Stimulated activated CD4-positive, alpha-beta T cell treated with anti-CD3 and anti-CD28 coated beads, Interleukin-1b, Interleukin-23, amount 100 ng/mL, for 1 hour (primary cell): ENCODE measurements at regions not wholly inside any gene's neighbourhood (a gene's known extent, or its start where the extent isn't known, plus 50 kb on each side); places are given as distances from the start of the nearest gene placed in this dataset.

ENCODE experiments used
- DNase-seq, 2 donors: peaks; one replicate each; pipeline ENCODE4 v3.0.0-alpha.2; 2020; ENCODE audit warnings: low read depth in 2 of 2

DNA sequence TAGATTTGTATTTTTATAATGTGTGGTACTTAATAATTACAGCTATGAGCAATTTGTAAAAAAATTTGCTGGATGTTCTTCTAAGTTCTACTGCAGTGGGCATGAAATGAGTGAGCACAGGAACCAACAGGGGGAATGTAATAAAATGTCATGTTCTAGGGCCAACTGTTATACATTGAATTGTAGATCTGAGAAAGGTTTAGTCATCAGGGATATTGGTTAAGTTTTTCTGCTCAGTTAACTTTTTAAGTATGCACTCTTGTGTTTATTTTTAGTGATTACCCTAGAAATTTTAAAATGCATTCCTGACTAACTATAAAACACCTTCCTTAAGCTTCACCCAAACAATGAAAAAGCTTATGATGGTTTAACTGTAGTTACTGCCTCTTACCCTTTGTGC lies 101.8 kb downstream of the CAND1 start:
- DNase-seq, result no peak

DNA sequence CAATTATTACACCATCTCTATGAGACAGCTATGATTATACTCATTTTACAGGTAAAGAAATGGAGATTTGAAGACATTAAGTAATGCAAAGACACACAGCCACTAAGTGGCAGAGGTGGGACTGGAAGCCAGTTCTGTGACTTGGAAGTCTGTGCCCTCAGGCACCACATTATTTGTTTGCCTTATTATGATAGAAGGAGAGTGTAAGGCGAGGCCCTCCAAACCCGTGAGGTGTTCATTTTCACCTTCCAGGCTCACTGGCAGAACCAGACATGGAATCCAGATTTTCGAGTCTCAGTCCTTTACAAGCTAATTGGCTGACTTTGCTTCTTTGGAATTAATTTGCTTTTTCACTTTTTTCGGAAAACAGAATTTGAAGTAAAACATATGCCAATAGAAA lies 107.9 kb downstream of the CAND1 start:
- DNase-seq, result no peak

DNA sequence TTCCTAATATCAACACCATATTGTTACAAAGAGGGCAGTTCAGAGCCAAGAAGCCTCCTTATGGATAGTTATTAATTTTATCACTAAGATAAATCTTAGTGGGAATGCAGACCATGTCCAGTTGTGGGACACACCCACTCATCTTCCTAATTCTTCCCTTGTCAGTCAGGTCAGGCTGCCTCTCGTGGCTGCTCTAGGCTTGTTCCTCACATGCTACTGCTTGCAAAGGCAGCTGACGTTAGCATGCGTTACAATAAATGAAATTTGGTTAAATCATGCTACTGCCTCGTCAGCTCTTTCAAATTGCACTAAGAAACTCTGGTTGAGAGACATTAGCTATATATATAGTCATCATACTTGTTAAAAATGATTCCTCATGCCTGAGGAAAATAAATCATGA lies 108.4 kb downstream of the CAND1 start:
- DNase-seq, result no peak

DNA sequence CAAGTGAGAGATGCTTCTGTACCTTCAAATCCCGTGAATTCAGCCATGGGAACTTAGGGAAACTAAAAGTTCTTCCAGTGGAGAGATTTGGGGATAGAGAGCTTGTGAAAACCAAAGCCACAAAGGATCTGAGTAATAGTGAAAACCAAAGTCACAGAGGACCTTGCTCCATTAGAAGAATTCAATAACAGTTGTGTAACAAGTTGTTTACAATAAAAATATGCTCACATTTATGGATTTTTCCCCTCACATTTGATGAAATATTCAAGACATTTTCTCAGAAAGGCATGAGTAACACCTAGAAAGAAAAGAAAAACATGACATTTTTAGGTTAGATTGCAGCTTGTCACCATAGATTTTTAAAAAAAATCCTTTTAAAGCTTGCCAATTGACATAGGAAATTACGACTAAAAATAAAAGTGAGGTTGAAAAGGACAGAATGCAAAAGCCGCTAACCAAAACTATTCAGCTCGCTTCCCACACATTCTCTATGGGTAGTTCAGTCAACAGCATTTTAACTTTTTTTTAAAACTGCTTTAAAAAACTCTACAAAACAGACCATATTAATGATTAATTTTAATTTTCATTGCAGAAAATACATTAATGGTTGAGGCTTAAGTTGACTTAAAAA lies 113.2 kb downstream of the CAND1 start:
- DNase-seq, result no peak

DNA sequence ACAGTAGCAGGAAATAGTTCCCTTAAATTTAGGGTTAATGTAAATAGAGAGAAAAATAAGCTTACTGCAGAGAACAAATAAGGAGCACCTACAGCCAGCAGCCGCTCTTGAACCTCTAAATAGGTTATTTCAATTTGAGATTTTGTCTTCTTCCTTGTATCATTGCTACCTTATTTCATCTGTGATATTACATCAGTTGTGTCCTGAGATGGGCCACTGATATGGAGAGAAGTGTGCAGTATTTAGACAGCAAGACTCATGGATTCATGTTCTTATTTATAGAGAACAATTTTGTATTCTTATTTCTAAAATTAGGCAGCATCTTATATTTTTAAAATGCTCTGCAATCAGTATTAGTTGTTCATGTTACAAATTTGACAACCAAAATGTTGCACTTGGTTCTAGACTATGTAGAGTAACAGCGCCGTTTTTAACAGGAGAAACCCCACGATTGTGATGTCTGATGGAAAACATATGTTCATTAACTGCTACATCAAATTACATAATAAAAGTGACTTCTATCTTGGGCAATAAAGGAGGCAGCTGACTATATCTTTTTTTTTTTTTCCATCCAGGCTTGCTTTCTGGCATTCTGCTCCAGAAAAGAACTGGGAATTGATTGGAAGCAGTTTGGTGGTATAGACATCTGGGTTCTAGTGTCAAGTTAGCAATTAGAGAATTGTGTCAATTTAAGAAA lies 117.9 kb downstream of the CAND1 start:
- DNase-seq, result no peak

DNA sequence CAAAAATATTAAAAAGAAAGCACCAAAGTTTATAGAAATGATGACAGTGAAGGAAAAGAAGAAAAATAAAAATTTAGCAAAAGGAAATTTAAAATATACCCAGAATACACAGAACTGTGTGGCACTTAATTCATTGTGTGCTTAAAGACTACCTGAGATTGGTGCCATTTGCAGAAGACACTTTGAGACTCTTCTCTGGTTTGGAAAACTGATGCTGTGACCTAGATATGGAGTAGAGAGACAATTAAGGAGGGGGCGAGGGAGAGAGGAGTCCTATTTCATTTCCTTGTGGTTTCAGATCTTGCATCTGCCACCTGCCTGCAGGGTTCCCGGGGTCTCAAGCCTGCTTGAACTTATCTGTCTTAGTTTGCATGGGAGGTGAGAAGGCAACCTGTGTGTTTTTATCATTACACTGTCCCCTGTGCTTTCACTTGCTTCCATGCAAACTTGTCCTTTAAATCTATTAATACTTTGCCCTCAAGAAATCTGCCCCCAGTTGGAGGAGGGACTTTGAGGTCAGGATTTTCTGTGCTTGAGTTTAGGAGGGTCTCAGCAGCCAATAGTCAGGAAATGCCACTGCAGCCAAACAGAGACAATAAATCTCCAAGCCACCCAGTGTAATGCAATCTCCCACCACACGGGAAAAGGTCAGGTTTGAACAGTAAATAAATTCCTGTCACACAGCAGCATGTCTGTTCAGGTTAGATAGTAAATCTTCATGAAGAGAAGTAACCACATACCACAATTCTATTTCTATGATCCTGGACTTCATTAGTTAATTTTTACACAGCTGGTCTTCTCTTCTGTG lies 119.4 kb downstream of the CAND1 start:
- DNase-seq, result no peak

DNA sequence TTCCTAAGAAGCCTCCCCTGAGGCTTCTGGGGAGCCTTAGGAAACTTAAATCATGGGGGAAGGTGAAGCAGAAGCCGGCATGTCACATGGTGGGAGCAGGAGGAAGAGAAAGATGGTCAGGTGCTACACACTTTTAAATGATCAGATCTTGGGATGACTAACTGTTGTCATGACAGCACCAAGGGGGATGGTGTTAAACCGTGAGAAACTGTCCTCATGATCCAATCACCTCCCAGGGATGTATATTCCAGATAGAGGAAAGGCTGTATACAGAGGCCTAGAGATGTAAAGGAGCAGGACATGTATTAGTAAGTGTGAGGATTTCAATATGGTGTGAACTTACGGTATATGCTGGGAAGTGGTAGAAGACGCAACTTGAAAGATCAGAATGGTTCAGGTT lies 121.1 kb downstream of the CAND1 start:
- no peak for DNase-seq

DNA sequence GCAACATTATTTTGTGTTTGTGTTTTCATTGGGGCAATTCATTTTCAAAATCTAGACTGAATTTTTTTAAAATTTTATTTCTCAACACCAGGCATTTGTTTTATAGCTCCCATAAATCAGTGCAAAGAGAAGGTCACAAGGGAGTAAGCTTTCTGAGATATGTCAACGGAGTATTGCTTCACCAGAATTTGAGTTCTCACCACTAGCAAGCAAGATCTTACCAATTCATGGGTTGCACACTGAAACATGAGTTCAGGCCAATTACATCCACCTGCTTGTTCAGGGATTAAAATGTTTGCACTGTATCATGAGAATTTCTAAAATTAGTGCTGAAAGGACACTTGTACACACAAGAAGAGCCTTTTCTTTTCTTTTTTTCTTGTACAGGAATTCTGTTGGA lies 121.9 kb downstream of the CAND1 start:
- DNase-seq, result no peak

DNA sequence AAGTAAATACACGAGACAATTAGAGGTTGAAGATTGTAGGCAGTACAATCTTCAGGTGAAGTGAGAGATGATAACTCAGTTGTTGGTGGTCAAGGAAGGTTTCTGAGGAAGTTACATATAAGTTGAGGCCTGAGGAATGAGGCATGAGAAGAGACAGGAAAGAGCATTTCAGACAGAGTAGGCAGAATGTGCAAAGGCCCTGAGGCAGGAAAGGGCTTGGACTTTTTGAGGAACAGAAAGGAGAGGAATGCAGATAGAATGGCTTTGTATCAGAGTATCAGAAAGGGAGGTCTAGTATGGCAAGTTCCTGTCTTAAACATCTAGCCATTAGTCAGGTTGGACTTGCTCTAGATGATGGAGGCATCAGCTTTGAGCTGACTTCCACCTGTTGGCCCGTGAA lies 122.5 kb downstream of the CAND1 start:
- DNase-seq, result no peak

DNA sequence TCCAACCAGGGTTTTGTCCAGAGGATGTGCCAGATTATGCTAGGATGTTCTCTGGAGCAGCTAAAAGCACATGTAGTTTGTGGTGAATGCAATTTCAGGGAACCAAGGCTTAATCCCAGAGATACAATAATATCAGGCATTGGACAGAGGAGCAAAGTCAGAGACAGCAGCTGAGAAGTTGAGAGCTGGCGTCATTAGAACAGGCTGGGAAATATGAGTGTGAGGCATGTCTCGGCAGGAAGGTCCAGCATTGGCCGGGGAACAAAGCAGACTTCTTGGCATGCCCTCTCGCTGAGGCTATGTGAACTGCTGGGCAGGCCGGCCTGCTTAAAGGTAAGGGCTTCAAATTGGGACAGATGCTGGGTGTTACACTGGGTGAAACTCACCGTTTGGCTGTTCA lies 125.4 kb downstream of the CAND1 start:
- no peak for DNase-seq

DNA sequence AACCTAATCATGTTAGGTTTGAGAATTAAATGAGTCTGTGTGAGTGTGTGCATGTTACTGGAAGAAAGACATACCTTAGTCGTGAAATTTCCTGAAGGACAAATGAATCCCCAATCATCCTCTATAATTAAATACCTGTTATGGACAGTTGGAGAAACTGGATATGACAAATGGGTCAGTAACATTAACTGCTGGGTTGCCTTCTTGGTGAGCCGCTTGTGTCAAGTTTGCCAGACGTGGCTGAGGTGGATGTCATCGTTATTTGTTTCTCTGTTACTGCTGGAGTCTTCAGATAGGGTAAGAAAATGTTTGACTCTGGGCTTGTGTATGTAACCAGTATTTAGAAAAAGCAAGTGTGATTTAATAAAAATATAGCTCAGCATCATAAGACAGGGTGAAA lies 131.6 kb downstream of the CAND1 start:
- DNase-seq, result no peak

DNA sequence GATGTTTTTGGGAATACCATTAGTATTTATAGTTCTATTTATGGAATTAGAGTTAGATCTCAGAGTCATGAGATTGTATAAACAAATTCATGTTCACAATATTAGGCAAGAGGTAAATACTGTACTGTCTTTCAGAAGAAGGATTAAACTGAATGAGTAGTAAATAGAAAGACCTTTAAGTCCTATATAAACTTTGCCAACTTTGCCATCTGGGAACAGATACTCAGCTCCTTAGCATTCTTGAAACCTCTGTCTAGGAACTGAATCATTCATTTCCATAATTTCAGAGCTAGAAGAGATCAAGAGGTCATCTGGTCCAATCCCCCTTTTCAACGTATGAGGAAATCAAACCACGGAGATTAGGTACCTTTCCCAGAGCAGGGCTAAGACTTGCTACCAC lies 141.1 kb downstream of the CAND1 start:
- DNase-seq, result no peak

DNA sequence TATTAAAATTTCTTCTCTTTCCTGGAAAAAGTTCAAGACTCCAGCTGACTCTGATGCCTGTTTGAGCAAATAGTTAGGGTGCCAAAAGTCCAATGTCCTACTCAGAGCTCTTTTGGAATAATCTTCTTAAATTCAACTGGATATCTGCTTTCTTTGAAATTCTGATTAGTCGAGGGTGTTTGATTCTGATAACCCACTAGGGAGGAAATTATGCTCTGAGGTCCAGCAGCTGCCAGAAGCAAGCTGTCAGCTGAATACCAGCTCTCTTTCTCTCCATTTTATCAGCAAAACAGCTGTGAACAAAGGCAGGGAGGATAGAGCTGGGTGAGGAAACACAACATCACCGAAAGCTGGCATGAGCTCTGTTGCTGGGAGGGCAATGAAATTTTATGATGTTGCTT lies 141.5 kb downstream of the CAND1 start:
- no peak for DNase-seq

DNA sequence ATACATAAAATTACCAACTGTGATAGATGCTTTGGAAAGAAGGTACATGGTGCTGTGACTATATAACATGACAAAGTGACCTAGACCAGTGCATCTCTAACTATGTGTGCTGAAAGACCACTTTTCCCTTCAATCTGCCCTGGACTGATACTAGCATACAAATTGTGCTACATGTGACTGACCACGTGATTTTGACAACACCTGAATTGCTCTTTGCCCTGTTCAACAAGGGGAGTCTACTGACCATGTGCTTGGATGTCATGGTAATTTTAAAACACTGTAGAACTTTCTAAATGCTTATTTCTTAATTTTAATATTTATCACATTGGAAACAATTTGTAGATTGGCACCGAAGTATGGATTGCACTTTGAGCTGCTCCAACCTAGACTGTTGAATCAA lies 142.4 kb downstream of the CAND1 start:
- DNase-seq, result no peak

DNA sequence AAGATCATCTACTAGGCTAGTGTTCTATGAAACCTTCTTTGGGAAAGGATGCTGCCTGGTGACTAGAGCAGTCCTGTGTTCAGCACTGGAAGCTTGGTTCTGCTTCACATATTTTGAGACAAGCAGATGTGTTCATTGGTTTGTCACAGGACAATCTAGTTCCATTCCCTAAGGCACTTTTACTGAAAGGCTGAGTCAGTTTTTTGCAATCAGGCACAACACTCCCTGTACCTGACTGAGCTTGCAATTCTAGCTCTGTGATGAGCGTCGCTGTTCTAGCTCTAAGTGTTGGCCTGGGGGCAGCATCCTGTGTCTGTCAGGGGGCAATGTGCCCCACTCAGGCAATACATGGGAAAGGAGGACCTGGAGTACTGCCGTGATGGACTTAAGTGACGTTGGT lies 144.4 kb downstream of the CAND1 start:
- DNase-seq, result no peak

DNA sequence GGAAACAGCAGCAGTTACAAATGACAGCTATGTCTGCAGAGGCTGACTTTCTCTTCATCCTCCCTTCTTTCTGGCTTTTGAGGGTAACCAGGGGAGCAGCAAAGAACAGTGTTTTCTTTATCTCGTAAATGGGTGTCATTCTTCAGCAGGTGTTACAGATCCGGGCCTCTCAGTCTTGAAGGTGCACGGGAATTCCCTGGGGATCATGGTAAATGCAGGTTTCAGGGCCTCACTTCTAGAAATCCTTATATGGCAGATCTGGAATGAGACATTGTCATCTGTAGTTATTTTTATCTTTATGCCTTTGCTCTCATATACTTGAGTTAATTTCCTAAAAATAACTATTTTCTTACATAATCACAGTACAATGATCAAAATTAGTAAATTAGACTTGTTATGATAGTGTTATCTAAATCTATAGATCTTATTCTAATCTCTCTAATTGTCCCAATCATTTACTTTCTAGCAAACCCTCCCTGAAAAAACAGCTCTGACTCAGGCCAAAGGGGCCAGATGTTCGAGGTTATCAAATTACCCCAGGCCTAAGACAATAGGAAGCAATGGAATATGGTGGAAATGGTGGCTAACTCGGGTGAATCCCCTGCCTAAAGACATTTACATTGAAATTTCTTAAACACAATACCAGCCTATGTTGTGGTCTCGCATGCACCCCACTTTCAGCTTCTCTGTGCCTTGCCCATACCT lies 145.0 kb downstream of the CAND1 start:
- no peak for DNase-seq

DNA sequence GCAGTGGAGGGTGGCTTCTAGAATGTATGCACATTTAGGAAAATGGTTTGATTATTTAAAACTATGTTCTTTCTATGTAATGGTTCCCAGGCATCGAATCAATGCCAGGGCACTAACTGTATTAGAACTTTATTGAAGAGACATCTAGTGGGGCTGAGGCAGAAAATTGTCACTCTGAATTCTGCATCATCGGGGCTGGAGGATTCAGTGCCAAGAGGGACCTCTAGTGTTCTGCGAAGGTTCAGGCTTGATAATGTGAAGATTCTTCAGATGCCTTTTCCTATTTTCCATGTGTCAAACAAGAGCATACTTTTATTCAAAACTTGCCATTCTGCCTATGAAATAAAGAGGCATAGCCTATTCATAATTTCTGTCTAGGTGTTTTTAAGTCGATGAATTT lies 146.3 kb downstream of the CAND1 start:
- DNase-seq, result no peak

DNA sequence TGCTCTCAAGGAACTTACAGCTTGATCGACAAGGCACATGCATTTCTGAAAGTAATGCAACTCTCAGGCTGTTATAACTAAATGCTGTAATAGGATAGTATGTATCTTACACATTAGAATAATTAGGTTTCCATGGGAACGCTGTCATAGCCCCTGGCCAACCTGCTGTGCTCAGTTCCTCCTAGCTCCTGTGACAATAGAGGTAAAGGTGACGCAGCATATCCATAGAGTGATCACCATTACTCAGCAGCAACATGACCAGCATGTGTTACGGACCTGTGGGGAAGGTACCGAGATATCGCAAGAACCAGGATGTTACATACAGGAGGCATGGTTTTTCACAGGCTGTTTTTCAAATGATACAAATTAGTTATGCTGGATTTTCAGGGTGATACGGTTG lies 150.7 kb downstream of the CAND1 start:
- DNase-seq, result no peak

DNA sequence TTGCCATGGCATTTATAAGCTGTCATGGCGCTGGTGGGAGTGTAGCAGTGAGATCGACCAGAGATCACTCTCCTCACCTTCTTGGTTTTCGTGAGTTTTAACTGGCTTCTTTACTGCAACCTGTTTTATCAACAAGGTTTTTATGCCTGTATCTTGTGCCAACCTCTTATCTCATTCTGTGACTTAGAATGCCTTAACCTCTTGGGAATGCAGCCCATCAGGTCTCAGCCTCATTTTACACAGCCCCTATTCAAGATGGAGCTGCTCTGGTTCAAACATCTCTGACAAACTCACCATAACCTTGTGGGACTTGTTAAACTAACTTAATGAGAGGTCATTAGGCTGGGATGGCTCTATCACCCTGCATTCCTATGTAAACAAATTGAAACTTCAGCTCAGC lies 151.3 kb downstream of the CAND1 start:
- no peak for DNase-seq

DNA sequence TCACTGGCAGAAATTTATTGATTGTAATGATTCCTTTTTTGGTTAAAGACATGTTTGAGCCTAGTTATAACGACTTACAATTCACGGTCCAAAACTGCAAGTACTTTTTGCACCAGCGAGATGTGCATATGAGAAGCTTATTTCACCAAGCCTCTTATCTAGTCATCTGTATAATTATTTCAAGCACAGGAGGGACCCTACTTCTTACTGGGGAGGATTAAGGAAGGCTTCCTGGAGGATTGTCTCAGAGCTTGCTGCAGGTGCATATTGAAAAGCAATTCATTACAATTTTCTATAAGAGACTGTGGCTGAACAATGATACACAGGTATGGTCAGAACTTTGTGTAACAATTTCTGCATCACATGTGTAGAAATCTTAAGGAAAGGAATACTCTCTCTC lies 152.9 kb downstream of the CAND1 start:
- no peak for DNase-seq

DNA sequence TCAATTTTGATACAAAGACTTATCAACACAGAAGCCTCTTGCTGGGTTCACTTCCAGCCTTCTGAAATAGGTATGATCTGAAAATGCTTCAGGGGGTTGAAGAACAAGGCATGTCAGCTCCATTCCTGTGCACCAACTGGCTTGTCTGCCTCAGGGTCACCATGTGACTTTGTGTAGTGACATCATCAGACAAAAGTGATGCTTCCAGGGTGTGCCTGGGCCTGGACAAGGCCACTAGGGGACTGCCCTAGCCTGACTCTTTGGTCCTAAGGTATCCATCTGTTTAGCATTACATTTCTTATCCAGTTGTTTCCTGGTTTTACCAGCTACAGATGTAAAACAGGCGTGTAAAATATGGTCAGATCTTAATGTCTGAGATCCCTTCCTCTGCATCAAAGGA lies 155.6 kb downstream of the CAND1 start:
- no peak for DNase-seq

DNA sequence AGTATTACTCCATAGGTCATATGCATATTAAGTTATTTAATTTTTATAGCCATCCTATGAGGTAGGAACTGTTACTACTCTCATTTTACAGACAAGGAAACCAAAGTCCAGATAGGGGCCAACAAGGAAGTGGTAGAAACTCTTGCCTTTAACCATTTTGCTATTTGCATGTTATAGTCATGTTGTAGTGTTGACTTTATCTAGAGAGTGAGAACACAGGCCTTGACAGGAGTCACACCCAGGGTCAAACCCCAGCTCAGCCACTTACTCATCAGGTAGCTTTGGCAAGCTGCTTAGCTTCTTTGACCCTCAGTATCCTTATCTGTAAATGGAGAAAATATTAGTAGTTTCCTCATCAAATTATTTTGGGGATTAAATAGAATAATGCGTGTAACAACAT lies 156.2 kb downstream of the CAND1 start:
- no peak for DNase-seq

DNA sequence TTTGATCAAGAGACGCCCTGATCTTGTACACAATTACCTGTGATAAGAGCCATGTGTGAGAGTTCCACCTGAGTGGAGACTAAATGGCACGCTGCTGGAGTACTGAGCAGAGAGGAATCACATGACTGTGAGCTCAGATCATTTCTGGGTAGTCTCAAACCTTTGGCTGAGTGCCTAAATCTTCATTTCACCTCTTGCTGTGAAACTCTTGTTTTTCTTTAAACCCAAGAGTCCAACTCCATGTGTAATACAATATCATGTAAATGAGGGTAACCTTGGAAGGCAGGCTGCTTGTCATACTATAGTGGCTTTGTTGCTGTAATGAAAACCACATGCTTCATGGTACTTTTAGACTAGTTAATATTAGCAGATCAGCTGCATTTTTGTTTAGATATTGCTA lies 156.9 kb downstream of the CAND1 start:
- no peak for DNase-seq
